CD14-positive monocyte (primary cell): ENCODE measurements at regions not wholly inside any gene's neighbourhood (a gene's known extent, or its start where the extent isn't known, plus 50 kb on each side); places are given as distances from the start of the nearest gene placed in this dataset.

Source experiments
- DNase-seq, 3 donors: peaks; one replicate each; pipeline ENCODE4 v3.0.0-alpha.2; 2011 to 2022
- H2AFZ ChIP-seq: 2 replicates; pipeline ENCODE4 v1.6.0; 2012; ENCODE audit warnings: mild to moderate bottlenecking, low read depth, low read length, inconsistent platforms; ENCODE audit not compliant: insufficient read depth, poor library complexity, severe bottlenecking
- H3K27ac ChIP-seq, 2 donors: 1 replicate in 1 of 2; 2 replicates in 1 of 2; pipeline ENCODE4 v1.5.1; 2012 to 2013; ENCODE audit warnings: low read length in 2 of 2, control low read depth in 1 of 2, inconsistent platforms in 1 of 2, low read depth in 1 of 2, mild to moderate bottlenecking in 1 of 2
- H3K27me3 ChIP-seq, 2 donors: one replicate each; pipeline versions ENCODE4 v1.6.0 to v1.6.1; 2011 to 2013; ENCODE audit warnings: low read length in 2 of 2; ENCODE audit not compliant: control insufficient read depth in 2 of 2, insufficient read depth in 2 of 2
- H3K36me3 ChIP-seq, 2 donors: replicated peaks in 1 of 2; 1 replicate in 1 of 2; 2 replicates in 1 of 2; pipeline versions ENCODE4 v1.5.1 to v1.6.1; 2012 to 2013; ENCODE audit warnings: low read length in 2 of 2, control low read depth in 1 of 2, inconsistent platforms in 1 of 2, mild to moderate bottlenecking in 1 of 2; ENCODE audit not compliant: insufficient read depth in 2 of 2, control insufficient read depth in 1 of 2
- H3K4me1 ChIP-seq, 2 donors: 1 replicate in 1 of 2; 2 replicates in 1 of 2; pipeline versions ENCODE4 v1.5.1 to v1.6.1; 2012 to 2013; ENCODE audit warnings: low read length in 2 of 2, control low read depth in 1 of 2, inconsistent platforms in 1 of 2, mild to moderate bottlenecking in 1 of 2, moderate library complexity in 1 of 2; ENCODE audit not compliant: insufficient read depth in 2 of 2, control insufficient read depth in 1 of 2
- H3K4me2 ChIP-seq: replicated peaks from 2 replicates; pipeline ENCODE3; 2012; ENCODE audit warnings: low read length, moderate library complexity, mild to moderate bottlenecking; ENCODE audit not compliant: poor library complexity, severe bottlenecking; ENCODE audit errors: extremely low read depth
- H3K4me3 ChIP-seq, 3 experiments: fragments of 200-600 bp in 1 of 3; sonication (generic) in 1 of 3; replicated peaks in 1 of 3; 1 replicate in 2 of 3; 2 replicates in 1 of 3; pipeline ENCODE4 v1.5.1; 2011 to 2013; ENCODE audit warnings: low read length in 3 of 3, mild to moderate bottlenecking in 3 of 3, control low read depth in 2 of 3, low read depth in 2 of 3, inconsistent platforms in 1 of 3, moderate library complexity in 1 of 3
- H3K79me2 ChIP-seq: 2 replicates; pipeline ENCODE4 v1.6.0; 2012; ENCODE audit warnings: mild to moderate bottlenecking, control low read depth, inconsistent platforms, low read length, moderate library complexity; ENCODE audit not compliant: insufficient read depth
- H3K9ac ChIP-seq: 2 replicates; pipeline ENCODE4 v1.6.0; 2017; ENCODE audit warnings: low read length, mild to moderate bottlenecking; ENCODE audit not compliant: insufficient read depth, poor library complexity, severe bottlenecking
- H3K9me3 ChIP-seq, 2 donors: replicated peaks in 1 of 2; 1 replicate in 1 of 2; 2 replicates in 1 of 2; pipeline versions ENCODE4 v1.5.1 to v1.6.1; 2012 to 2013; ENCODE audit warnings: low read length in 2 of 2, control low read depth in 1 of 2; ENCODE audit not compliant: control insufficient read depth in 1 of 2, insufficient read depth in 1 of 2
- H4K20me1 ChIP-seq: 2 replicates; pipeline ENCODE4 v1.6.0; 2012; ENCODE audit warnings: mild to moderate bottlenecking, low read length, control low read depth, moderate library complexity; ENCODE audit not compliant: insufficient read depth
- H3K27ac Mint-ChIP-seq, 7 donors: one replicate each; pipeline ENCODE4 v1.8.0; 2020; ENCODE audit warnings: mild to moderate bottlenecking in 7 of 7, mixed read lengths in 7 of 7, moderate library complexity in 6 of 7, inconsistent platforms in 2 of 7
- H3K27me3 Mint-ChIP-seq, 3 donors: one replicate each; pipeline ENCODE4 v1.8.0; 2021 to 2022; ENCODE audit warnings: low read depth in 3 of 3, mild to moderate bottlenecking in 3 of 3, mixed read lengths in 3 of 3, moderate library complexity in 3 of 3, inconsistent platforms in 1 of 3
- H3K36me3 Mint-ChIP-seq, 2 donors: one replicate each; pipeline ENCODE4 v1.8.0; 2020; ENCODE audit warnings: mixed read lengths in 2 of 2, inconsistent platforms in 1 of 2, mild to moderate bottlenecking in 1 of 2
- H3K4me1 Mint-ChIP-seq: one replicate; pipeline ENCODE4 v1.8.0; 2020; ENCODE audit warnings: mild to moderate bottlenecking, mixed read lengths
- H3K4me3 Mint-ChIP-seq, 2 donors: one replicate each; pipeline ENCODE4 v1.8.0; 2020; ENCODE audit warnings: mild to moderate bottlenecking in 2 of 2, mixed read lengths in 2 of 2, moderate library complexity in 1 of 2
- H3K9me3 Mint-ChIP-seq, 7 donors: one replicate each; pipeline ENCODE4 v1.8.0; 2020 to 2022; ENCODE audit warnings: mixed read lengths in 7 of 7, mild to moderate bottlenecking in 6 of 7, moderate library complexity in 6 of 7, inconsistent platforms in 2 of 7
- WGBS: methylation state at CpG from one replicate; pipeline ENCODE4 v1.1.5; 2013; ENCODE audit warnings: missing lambda C conversion rate; ENCODE audit not compliant: insufficient coverage; 5-methylcytosine and 5-hydroxymethylcytosine counted together
- intact Hi-C, 2 donors: fragments of 100-400 bp; cut with micrococcal nuclease; formaldehyde crosslinking; loops; one replicate each; pipeline versions ENCODE4 v1.15.0 to v1.15.1; 2023
- TF ChIP-seq, protein P1 (sequence below): fragments of 200-600 bp; IDR thresholded peaks from one replicate; pipeline ENCODE4 v1.8.0; 2022; ENCODE audit warnings: antibody characterized with exemption, mild to moderate bottlenecking

- H3K4me1 ChIP-seq: no peaks in the 10 kb centered on the region
Measured at GRCh38 chr1:229710746-229711145, 84.7 kb downstream of the URB2 start.

DNA sequence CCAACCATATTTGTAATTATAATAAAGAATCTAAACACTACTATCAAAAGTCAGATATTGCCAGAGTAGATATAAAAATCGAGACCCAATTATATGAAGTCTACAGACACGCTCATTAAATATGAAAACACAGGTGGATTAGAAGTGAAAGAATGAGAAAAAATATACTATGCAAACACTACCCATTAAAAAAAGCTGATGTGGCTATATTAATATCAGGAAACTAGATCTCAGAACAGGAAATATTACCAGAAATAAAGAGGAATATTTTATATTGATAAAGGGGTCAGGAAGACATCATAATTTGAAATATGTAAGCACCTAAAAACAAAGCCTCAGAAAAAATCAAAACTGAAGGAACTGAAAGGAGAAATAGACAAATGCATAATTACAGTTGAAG, 88.3 kb downstream of the URB2 start:
- no peak overlapping the region for H2AFZ ChIP-seq
- Mint-ChIP-seq H3K36me3 (no peaks in the 10 kb centered on the region), H3K27ac (no peak overlapping the region), H3K4me3 (no peak overlapping the region), H3K4me1 (no peaks in the 10 kb centered on the region), H3K9me3 (peaks cover 0 to 5% (median 3%) of the 10 kb centered on the region in 7 donors), H3K27me3 (peaks cover 0 to 4% (median 1%) of the 10 kb centered on the region in 3 donors)
- no peak overlapping the region for H3K4me2 ChIP-seq
- H4K20me1 ChIP-seq: no peaks in the 10 kb centered on the region
- no peak overlapping the region for H3K27ac ChIP-seq
- WGBS: no CpG with 5 or more reads among the region's 2 CpGs
- TF ChIP-seq, protein P1, sequence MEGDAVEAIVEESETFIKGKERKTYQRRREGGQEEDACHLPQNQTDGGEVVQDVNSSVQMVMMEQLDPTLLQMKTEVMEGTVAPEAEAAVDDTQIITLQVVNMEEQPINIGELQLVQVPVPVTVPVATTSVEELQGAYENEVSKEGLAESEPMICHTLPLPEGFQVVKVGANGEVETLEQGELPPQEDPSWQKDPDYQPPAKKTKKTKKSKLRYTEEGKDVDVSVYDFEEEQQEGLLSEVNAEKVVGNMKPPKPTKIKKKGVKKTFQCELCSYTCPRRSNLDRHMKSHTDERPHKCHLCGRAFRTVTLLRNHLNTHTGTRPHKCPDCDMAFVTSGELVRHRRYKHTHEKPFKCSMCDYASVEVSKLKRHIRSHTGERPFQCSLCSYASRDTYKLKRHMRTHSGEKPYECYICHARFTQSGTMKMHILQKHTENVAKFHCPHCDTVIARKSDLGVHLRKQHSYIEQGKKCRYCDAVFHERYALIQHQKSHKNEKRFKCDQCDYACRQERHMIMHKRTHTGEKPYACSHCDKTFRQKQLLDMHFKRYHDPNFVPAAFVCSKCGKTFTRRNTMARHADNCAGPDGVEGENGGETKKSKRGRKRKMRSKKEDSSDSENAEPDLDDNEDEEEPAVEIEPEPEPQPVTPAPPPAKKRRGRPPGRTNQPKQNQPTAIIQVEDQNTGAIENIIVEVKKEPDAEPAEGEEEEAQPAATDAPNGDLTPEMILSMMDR: no peak
- H3K36me3 ChIP-seq: no peaks in the 10 kb centered on the region
- no peak overlapping the region for H3K4me3 ChIP-seq
- H3K4me1 ChIP-seq: no peaks in the 10 kb centered on the region
- H3K27me3 ChIP-seq: no peaks in the 10 kb centered on the region
- no peaks in the 10 kb centered on the region for H3K79me2 ChIP-seq
- H3K9ac ChIP-seq: no peak overlapping the region
- DNase-seq: no peak
- intact Hi-C loops: no loop called here
- no peaks in the 10 kb centered on the region for H3K9me3 ChIP-seq

More at GRCh38 chr1:229710746-229711145, 84.7 kb downstream of the URB2 start:
- H3K4me2 ChIP-seq: no peak overlapping the region
- no peak overlapping the region for H3K27ac ChIP-seq
- no peak overlapping the region for H3K4me3 ChIP-seq
- no peak overlapping the region for H2AFZ ChIP-seq
- Mint-ChIP-seq H3K4me3 (no peak overlapping the region), H3K9me3 (peaks cover 5 to 19% (median 14%) of the 10 kb centered on the region in 7 donors), H3K27me3 (peaks cover 1 to 2% (median 2%) of the 10 kb centered on the region in 3 donors), H3K4me1 (no peaks in the 10 kb centered on the region), H3K36me3 (no peaks in the 10 kb centered on the region), H3K27ac (peak overlapping the region in 1 of 7 donors; percentile 32)
- TF ChIP-seq, protein P1: no peak
- intact Hi-C loops: no loop called here
- no peaks in the 10 kb centered on the region for H3K79me2 ChIP-seq
- no peaks in the 10 kb centered on the region for H3K9me3 ChIP-seq
- no peak for DNase-seq
- H3K9ac ChIP-seq: no peak overlapping the region
- no peaks in the 10 kb centered on the region for H4K20me1 ChIP-seq
- no peaks in the 10 kb centered on the region for H3K27me3 ChIP-seq
- H3K36me3 ChIP-seq: no peaks in the 10 kb centered on the region
